ENCODE measurements at regions not wholly inside any gene's neighbourhood (a gene's known extent, or its start where the extent isn't known, plus 50 kb on each side); places are given as distances from the start of the nearest gene placed in this dataset.
"Not testable (repeated sequence)": the region's sequence is repeated elsewhere in the genome, so short reads cannot be mapped to it uniquely, and the experiment has no call there.

DNA sequence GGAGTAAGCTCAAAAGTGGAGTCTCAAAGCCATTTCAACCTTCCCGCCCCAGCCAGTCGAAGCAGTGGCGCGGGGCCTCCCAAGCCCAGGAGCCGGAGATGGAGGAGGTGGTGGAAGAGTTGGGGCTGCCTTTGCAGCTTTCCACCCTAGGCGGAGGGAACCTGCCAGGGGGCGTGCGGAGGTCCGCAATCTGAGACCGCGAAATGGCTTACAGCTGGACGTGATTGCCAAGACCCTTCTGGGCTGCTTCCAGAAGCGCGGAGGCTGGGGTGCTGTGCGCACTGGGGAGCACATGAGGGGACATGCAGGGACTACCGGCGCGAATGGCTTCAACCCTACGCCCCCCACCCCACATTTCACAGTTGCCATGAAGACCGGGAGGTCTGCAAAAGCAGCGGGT is 86.2 kb downstream of the PRR15 start:
- DNase-seq: no peak

DNA sequence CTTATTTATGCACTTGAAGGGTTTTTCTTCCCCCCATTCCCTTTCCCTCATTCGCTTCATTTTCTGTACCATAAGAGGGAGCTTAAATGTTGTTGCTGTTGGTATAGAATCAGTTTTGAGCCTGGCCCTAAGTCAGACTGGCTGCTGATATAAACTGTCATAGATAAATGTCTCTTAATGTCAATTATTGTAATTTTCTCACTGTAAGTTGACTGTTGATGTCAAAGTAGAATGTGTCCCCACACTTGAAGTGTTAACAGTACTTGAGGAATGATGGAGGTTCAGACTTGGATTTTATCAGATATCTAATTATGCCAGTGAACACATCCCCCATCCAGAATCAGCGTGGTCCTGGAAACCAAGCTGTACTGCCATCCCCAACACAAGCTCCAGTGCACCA is 87.8 kb downstream of the PRR15 start:
- DNase-seq: no peak

DNA sequence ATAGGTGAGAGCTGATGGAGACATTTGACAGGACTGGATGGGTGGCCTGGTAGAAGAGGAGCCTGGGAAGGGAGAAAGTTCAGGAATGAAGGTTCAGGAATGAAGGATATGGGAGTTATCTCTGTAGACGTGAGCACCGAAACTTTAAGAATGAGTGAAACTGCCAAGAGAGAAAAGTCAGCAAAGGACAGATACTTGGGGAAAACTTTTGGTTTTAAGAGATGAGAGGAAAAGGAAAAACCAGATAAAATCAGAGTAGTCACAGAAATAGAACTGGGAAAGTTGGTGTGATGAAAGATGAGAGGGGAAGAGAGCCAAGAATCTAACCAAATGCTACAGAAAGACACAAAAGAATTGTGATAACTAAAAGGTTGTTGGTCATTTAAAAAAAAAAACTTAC is 88.9 kb downstream of the PRR15 start:
- DNase-seq: no peak

DNA sequence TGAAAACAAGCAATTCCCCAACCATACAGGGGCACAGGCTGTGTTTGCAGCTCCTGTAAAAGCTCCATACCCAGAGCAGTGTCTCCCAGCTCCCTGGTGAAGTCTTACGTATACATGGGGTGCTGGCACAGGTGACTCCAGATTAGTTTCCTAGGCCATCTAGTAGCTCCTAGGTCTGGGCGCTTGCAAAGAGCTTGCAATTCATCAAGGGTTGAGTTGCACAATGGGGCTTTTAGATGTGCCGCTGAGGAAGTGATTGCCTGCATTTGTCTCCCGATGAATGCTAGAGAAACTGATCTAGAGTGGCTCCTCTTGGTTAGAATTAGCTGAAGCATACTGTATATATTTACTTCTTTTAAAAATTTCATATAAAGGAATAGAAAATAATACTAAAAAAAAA is 90.7 kb downstream of the PRR15 start:
- DNase-seq: not testable (repeated sequence)

DNA sequence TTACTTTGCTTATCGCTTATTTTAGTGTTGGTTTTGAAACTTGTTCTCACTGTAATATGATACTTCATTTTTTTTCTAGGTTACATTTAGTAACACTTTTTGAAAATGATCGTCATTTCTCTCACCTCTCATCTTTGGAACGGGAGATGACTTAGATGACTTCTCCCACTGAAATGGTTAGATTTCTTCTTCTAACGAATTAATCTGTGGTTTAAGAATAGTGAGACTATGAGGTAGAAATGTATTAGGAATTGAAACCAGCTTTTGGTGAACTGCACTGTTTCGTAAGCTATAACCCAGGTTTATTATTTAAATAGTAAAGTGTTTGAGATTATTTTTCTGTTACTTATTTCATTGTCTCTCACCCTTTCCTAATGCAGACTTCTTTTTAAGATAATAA is 93.7 kb downstream of the PRR15 start:
- no peak for DNase-seq

DNA sequence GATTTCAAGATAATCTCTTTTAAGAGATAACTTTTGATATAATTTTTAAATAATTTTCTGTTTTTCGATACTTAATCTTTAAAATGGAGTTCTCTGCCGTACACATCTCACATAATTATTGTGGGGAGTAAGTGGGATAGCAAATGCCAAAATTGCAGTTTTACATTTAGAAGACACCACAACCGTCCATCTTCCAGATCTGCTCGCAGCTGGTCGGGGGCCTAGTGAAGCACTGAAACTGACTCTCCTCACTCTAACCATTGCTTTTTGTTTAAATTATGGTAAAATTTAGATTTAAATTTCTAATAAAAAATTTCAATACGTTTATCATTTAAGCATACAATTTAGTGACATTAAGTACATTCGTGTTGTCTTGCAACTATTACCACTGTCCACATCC is 94.2 kb downstream of the PRR15 start:
- DNase-seq: no peak

DNA sequence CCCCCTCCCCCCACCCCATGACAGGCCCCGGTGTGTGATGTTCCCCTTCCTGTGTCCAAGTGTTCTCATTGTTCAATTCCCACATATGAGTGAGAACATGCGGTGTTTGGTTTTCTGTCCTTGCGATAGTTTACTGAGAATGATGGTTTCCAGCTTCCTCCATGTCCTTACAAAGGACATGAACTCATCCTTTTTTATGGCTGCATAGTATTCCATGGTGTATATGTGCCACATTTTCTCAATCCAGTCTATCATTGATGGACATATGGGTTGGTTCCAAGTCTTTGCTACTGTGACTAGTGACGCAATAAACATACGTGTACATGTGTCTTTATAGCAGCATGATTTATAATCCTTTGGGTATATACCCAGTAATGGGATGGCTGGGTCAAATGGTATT is 95.6 kb downstream of the PRR15 start:
- not testable (repeated sequence) for DNase-seq

DNA sequence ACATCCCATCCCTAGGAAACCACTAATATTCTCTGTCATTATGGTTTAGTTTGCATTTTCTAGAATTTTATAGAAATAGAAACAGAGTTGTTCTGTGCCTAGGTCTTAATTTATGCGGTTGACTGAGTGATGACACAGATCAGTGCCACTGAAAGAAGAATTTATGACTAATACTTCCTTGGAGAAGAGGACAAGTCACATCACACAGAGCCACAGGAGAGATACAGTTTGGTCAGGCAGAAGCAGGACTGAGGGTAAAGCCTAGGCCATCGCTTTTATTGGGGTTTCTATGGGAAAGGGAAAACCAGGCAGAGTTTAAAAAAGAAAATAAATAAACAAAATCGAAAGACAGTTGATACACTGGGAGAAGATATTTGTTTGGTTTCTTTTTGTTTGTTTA is 99.3 kb downstream of the PRR15 start:
- not testable (repeated sequence) for DNase-seq

DNA sequence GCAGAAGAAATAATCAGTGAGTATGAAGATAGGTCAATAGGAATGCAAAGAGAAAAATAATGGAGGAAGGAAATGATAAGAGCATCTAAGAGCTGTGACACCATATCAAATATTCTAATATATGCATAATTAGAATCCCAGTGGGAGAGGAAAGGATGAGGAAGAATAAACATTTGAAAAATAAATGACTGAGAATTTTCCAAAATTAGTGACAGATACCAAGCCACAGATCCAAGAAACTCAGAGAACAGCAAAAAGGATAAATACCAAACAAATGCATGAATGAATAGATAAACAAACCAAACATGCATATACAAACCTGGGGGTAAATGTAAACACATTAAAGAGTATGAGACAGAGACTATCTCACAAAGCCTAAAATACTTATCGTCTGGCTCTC is 101.4 kb downstream of the PRR15 start:
- not testable (repeated sequence) for DNase-seq

DNA sequence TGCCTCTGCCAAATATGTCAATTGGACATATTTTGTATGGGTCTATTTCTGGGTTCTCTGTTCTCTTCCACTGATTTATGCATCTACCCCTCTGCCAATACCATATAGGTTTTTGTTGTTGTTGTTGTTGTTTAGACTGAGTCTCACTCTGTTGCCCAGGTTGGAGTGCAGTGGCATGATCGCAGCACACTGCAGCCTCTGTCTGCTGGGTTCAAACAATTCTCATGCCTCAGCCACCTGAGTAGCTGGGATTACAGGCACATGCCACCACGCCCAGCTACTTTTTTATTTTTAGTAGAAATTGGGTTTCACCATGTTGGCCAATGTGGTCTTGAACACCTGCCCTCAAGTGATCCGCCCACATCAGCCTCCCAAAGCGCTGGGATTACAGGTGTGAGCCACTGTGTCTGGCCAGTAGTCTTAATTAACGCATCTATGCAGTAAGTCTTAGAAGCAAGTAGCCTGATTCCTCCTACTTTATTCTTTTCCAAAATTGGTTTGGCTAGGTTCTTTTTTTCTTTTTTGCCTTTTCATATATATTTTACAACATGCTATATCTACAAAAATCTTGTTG is 103.5 kb downstream of the PRR15 start:
- not testable (repeated sequence) for DNase-seq

DNA sequence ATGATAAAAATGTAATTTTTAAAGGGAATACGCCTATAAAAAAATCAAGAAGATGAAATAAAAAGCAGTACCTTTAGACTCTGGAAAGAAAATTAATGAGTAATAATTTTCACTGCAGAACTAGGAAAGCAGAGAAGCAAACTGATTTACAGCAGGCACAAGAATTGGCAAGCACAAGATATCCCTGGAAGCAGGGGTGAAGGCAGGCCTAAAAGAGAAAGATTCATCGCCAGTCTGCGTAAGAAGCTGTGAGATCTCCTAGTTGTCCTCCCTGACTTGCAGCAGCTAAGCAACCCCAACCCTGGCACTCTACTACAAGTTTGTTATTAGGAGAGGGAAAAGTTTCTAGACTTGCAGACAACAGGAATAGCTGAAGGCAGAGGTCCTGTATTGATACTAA is 107.7 kb downstream of the PRR15 start:
- DNase-seq: not testable (repeated sequence)

DNA sequence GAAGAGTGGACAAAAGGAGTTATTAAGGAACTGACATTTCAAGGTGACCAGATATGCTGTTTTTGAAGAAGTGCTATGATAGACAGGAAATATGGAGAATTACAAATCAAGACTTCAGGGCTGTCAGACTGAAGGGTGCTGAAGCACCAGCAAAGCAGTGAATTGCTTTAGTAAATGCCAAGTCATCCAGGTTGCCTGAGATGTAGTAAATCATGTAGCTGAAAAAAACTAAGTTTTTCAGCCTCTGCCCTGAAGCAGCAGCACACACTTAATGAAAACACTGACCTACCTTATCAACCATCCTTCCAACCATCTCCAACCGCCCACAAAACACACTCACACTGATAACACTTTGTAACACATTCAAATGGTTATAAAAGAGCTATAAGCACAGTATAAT is 110.0 kb downstream of the PRR15 start:
- DNase-seq: not testable (repeated sequence)

DNA sequence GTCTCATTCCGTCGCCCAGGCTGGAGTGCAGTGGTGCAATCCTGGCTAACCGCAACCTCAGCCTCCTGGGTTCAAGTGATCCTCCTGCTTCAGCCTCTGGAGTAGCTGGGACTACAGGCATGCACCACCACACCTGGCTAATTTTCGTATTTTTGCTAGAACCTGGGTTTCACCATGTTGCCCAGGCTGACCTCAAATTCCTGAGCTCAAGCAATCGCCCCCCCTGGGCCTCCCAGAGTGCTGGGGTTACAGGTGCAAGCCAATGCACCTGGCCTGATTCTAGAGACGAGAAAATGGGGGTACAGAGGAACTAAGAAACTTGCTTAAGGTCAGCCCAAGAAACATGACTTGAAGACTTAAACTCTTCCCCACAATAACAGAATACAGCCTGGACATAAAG is 111.0 kb downstream of the PRR15 start:
- not testable (repeated sequence) for DNase-seq

DNA sequence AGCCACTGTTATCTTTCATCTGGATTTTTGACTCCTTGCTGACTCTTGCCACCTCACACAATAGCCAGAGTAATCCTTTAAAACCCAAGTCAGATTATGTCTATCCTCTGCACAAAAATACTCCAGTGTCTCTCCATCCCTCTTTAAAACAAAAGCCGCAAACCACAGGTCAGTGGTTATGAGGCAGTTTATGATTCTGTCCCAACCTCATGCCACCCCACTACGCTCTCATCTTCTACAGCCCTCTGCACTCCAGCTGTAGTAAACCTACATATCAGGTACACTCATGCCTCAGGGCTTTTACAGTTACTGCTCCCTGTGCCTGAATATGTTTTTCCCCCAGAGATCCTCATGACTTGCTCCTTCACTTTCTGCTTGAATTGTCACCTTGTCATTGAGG is 113.6 kb downstream of the PRR15 start:
- not testable (repeated sequence) for DNase-seq

DNA sequence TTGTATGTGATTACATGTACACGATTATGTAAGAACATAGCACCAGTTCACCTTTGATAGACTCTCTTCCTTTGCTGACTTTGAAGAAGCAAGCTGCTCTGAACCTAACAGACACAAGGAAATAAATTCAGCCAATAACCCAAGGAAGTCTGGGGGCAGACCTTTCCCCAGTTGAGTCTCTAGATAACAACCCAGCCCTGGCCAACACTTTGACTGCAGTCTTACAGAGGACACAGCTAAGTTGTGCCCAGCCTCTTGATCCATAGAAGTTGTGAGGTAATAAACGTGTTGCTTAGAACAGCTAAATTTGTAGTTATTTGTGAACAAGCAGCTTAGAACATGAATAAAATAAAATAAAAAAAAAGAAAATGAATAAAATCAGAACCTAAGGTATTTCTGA is 116.3 kb downstream of the PRR15 start:
- DNase-seq: not testable (repeated sequence)

DNA sequence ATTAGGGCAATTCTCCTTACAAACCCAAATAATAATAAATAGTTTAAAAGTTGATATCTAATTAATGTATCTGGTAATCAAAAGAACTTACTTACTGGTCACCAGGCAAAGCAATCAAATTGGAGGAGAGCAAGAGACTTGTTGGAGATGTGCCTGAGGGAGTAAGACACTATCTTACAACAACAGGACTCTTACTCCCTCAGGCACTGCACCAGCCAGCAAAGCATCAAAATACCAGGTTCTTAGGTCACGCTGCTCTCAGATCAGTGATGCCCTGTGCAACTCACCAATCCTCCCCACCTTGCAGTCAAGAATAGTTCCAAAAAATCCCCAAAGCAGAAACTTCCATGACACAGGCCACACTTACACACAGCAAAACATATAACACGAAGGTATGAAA is 117.0 kb downstream of the PRR15 start:
- not testable (repeated sequence) for DNase-seq

DNA sequence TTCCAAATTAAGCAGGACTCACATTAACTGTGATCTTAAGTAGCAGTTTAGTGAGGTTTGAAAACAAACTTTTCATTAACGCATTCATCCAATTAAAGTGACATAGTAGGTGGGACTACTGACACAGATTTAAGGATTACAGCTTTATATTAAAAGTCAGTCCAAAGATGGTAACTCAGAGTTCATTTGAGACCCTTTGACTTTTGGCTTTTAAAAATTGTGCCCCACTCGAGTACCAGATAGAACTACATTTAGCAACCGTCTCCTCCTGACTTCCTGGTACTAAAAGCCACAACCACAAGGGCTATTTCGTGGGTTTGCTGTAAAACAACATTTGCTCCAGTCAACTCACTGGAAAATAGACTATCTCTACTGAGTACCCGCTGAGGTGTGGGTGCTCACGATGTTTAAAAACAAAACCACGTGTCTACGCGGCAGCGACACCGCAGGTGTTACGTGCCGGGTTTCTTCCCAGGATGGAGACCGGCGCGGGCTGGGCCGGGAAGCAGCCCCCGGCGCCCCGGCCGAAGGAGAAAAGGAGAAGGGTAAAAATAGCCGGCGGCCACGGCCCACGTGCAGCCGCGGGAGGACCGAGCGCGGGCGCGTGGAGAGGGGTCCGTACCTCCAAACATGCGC is 120.6 kb downstream of the PRR15 start:
- DNase-seq: peak in 1 of 2 donors; percentile 1

DNA sequence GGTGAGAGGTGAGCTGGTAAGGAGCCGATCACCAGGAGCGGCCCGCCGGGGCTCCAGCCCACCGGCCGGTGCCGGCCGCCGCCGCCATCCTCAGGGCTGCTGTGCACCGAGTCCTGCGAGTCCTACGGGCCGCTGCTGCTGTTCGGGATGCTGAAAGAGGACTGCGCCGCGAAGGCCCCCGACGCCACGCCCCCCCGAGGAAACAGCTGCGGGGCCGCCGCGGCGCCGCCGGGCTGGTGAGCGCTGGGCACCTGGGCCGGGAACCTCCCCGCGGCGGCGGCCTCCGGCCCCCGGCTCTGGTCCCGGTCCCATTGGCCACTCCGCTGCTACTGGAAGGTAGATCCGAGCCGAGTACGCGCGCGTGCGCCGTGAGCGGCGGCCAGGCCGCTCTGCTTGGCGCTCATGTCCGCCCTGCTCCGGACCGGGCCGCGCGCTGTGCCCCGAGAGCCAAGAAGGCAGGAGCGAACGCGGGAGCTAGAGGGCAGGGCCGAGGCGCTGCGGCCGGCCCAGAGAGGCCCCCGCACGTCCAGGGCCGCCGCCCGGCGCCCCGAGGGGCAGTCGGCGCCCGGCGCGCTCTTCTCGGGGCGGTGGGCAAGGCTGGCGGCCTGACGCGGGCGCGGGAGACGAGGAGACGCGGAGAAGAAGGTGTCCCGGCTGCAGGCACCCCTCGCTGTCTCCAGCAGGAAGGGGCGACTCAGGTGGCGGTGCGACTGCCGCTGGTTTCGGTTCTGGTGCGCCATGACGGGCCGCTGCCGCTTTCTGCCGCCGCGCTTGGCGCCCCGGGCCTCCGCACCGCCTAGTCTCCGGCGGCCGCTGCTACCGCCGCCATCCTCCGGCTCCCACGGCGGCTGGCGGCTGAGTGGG is 121.3 kb upstream of the WIPF3 start:
- DNase-seq: peak; percentile 68 to 71

DNA sequence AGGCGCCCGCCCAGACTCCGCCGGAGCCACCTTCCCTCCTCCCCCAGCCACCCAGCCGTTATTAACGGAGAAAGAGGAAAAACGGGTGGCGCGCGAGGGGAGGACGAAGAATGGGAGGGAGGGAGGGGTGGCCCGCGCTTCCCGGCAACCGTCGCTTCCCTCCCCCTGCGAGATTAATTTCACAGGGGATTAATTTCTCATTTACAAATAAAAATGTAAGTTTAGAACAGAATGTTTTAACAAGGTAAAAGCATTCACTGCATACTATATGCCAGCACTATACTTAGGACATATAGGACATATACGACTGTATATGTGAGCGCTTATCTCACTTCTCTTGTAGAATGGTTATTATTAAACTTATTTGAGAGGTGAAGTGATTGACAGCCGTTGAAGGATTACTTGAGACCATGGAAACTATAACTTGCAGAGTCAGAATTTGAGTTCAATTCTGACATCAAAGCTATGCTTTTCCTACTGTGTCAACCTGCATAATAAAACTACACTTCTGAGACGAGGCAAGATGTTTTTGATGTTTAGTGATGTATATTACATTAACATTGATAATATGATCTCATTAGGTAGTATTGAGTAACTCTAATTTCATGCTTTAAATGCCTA is 120.5 kb upstream of the WIPF3 start:
- peak; percentile 7 to 15 for DNase-seq

DNA sequence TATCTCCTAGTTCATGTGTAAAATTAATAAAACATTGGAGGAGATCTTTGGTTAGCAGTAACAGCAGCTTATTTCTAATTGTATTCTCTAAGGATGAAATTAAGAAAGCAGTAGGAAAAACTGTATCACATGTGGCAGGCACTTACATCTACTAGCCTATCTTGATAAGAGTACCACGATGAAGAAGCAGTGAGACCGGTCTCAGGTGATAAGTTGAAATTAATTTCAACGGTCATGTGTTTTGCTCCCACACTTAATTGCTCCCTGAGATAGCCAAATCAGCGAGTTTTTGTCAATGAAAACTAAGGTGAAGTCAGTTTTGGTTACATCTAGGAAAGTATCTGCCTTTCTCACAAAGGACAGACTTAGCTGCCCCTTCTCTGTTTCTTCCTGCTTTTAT is 115.8 kb upstream of the WIPF3 start:
- DNase-seq: not testable (repeated sequence)

DNA sequence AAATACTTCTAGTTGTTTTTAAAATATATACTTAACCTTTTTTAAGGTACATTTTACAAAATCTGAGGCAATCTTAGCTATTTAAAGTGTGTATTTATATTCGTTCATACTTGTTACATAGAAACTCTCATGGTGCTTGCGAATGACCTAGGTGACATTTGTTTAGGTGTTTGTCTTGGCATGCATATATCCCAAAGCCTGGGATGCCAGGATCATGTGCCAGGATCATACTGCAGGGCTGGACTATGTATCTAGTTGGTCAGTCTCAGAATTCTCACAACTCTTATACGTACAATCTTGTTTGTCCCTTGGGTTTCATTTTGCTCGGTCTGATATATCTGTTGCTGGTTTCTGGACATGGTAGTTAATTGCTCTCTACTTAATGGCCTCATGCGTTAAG is 109.9 kb upstream of the WIPF3 start:
- not testable (repeated sequence) for DNase-seq

DNA sequence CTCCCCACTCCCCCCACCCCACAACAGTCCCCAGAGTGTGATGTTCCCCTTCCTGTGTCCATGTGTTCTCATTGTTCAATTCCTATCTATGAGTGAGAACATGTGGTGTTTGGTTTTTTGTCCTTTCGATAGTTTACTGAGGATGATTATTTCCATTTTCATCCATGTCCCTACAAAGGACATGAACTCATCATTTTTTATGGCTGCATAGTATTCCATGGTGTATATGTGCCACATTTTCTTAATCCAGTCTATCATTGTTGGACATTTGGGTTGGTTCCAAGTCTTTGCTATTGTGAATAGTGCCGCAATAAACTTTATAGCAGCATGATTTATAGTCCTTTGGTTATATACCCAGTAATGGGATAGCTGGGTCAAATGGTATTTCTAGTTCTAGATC is 106.6 kb upstream of the WIPF3 start:
- not testable (repeated sequence) for DNase-seq

DNA sequence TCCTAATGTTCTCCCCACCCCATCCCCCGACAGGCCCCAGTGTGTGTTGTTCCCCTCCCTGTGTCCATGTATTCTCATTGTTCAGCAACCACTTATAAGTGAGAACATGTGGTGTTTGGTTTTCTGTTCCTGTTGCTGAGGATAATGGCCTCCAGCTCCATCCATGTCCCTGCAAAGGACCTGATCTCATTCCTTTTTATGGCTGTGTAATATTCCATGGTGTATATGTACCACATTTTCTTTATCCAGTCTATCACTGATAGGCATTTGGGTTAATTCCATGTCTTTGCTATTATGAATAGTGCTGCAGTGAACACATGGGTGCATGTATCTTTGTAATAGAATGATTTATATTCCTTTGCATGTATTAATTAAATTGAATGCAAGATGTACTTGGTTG is 104.8 kb upstream of the WIPF3 start:
- DNase-seq: not testable (repeated sequence)
